SK-N-MC (cell line): ENCODE measurements at regions not wholly inside any gene's neighbourhood (a gene's known extent, or its start where the extent isn't known, plus 50 kb on each side); places are given as distances from the start of the nearest gene placed in this dataset.
"Not testable (repeated sequence)": the region's sequence is repeated elsewhere in the genome, so short reads cannot be mapped to it uniquely, and the experiment has no call there.

ENCODE experiments used
- DNase-seq: peaks from one replicate; pipeline ENCODE4 v3.0.0-alpha.2; 2011; ENCODE audit warnings: low read depth, low spot score
- H3K27ac ChIP-seq: fragments of 200-600 bp; sonication (generic); 2 replicates; pipeline ENCODE4 v1.5.1; 2016; ENCODE audit warnings: mixed run types
- H3K36me3 ChIP-seq: fragments of 200-600 bp; sonication (generic); 2 replicates; pipeline ENCODE4 v1.6.1; 2017; ENCODE audit warnings: antibody characterized with exemption, low read length, mixed read lengths; ENCODE audit not compliant: insufficient read depth
- H3K4me3 ChIP-seq: fragments of 200-600 bp; sonication (generic); 2 replicates; pipeline ENCODE4 v1.5.1; 2016
- H3K9ac ChIP-seq: fragments of 200-600 bp; sonication (generic); 2 replicates; pipeline ENCODE4 v1.8.0; 2017; ENCODE audit warnings: mixed run types, mixed read lengths; ENCODE audit not compliant: insufficient read length
- H3K9me3 ChIP-seq: fragments of 200-600 bp; sonication (generic); 2 replicates; pipeline ENCODE4 v1.6.1; 2017; ENCODE audit warnings: low read depth, mild to moderate bottlenecking, antibody characterized with exemption, low read length, moderate library complexity, mixed read lengths
- EZH2 ChIP-seq: fragments of 200-600 bp; sonication (generic); IDR thresholded peaks from one replicate; pipeline ENCODE4 v1.6.1; 2017; ENCODE audit warnings: antibody characterized with exemption
- FOXP2 ChIP-seq: optimal IDR thresholded peaks from 2 replicates; pipeline ENCODE3; 2011; ENCODE audit warnings: mild to moderate bottlenecking, moderate library complexity; ENCODE audit not compliant: insufficient read depth; ENCODE audit errors: extremely low read length, control extremely low read depth
- POLR2AphosphoS5 ChIP-seq: IDR thresholded peaks from 2 replicates; pipeline ENCODE4 v1.6.1; 2012; ENCODE audit warnings: mild to moderate bottlenecking, low read depth, low read length, borderline replicate concordance

DNA sequence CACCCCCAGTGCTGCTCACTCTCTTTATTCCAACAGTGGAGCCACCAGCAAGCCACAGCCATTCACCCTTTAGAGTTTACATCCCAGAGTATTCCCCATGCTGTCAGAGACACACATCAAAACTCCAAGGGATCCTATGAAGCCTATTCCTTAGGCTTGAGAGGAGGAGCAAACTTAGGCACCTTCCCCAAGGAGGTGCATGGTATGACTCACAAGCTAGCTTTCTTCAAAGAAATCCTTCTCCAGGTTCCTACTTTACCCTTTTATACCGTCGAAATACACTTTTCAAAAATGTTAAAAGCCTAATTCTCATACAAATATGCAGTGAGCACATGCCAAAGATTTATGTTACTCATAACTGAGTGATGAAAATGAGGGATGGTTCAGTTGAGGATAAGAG lies 175.4 kb downstream of the ETNK1 start:
- no peak overlapping the region for H3K4me3 ChIP-seq

DNA sequence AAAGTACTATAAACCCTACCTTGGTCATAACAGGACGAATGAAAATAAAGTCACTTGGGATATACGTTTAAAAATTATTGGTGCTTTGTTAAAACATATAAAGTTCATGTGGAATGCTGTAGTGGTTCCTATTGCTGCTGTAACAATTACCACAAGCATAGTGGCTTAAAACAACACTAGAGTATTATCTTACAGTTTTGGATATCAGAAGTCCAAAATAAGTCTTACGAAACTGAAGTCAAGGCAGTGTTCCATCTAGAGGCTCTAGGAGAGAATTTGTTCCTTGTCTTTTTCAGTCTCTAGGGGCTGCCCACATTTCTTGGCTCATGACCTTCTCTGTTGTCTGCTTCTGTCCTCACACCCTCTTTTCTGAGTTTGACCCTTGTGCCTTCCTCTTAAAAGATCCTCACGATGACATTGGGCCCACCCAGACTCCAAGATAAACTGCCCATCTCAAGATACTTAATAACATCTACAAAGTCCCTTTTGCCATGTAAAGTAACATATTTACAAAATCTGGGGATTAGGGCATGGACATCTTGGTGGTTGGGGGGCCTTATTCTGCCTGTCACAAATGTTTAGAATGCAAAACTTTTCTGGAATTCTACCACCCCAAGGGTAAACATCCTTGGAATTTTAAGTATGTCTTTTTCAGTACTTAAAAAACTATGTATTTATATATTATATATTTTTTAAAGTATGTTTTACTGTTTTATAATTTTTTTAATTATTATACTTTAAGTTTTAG lies 178.1 kb downstream of the ETNK1 start:
- Histone ChIP-seq H3K4me3 (no peak overlapping the region), H3K9me3 (no peaks in the 10 kb centered on the region), H3K27ac (no peak overlapping the region), H3K36me3 (no peaks in the 10 kb centered on the region), H3K9ac (no peak overlapping the region)
- TF ChIP-seq FOXP2 (no peak), POLR2AphosphoS5 (no peak), EZH2 (no peak)
- DNase-seq, result no peak

More for the DNA sequence above, 175.4 kb downstream of the ETNK1 start:
- no peaks in the 10 kb centered on the region for H3K9me3 ChIP-seq
- TF ChIP-seq POLR2AphosphoS5 (no peak), EZH2 (no peak), FOXP2 (no peak)
- no peaks in the 10 kb centered on the region for H3K36me3 ChIP-seq
- no peak overlapping the region for H3K9ac ChIP-seq
- no peak overlapping the region for H3K27ac ChIP-seq
- DNase-seq, result no peak

DNA sequence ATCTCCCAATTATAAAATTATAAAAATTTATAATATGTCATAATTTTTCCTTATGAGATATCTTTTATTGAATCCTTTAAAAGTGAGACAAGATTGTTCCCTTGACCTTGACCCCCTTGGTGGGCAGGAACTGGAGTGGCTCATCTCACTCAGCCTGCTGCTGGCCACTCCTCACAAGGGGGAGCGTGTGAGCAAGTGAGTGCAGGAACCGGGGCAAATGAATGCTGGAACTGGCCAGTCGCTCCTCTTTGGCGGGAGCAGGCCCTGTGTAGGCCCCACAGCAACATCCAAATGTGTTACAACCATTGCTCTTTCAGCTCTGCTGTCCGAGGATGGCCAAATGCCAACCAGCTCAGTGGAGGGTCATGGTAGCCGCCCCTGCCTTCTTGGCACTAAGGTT lies 178.8 kb downstream of the ETNK1 start:
- H3K4me3 ChIP-seq, result no peak overlapping the region
- no peaks in the 10 kb centered on the region for H3K9me3 ChIP-seq
- no peak overlapping the region for H3K9ac ChIP-seq
- TF ChIP-seq FOXP2, result no peak
- no peak for TF ChIP-seq POLR2AphosphoS5
- H3K27ac ChIP-seq, result no peak overlapping the region
- no peak for DNase-seq
- no peaks in the 10 kb centered on the region for H3K36me3 ChIP-seq

DNA sequence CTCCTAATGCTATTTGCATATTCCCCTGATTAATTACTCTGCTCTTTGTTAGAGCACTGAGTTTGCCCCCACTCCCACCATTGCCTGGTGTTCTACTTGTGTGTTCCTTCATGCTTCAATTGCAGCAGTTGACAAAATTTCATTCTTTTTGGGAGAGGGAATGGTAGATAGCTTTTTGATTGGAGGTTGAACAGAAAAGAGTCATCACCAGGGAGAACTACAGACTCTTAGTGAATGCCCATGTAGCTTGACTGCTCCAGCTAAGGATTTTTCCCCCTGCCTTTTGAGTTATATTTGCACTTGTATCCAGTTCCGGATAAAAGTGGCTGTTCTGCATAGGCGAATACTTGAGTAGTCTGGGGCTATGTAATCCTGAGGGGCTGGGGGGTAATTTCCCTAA lies 183.9 kb downstream of the ETNK1 start:
- Histone ChIP-seq H3K27ac (no peak overlapping the region), H3K9me3 (no peaks in the 10 kb centered on the region), H3K9ac (no peak overlapping the region), H3K36me3 (no peaks in the 10 kb centered on the region), H3K4me3 (no peak overlapping the region)
- TF ChIP-seq EZH2 (no peak), FOXP2 (no peak), POLR2AphosphoS5 (no peak)
- DNase-seq, result no peak

DNA sequence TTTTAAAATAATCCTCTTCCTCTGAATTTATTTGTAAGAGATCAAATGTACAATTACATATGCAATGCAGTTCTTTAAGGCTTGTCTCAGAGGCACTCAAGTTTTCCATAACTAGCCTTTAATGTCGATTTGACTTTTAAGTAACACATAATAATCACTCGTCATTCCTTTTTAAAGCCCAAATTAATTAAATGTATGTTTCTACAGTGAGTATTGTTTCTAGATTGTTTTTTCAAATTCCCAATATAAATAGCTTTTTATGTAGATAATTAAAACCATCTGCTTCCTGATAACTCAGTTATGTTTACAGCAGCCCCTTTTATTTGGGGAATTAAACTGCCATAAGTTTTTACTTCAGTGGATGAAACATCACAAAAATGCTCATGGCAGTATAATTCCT lies 185.1 kb downstream of the ETNK1 start:
- no peak for TF ChIP-seq POLR2AphosphoS5
- no peak for TF ChIP-seq EZH2
- TF ChIP-seq FOXP2, result no peak
- no peaks in the 10 kb centered on the region for H3K36me3 ChIP-seq
- no peak overlapping the region for H3K4me3 ChIP-seq
- H3K27ac ChIP-seq, result no peak overlapping the region
- DNase-seq, result no peak
- H3K9me3 ChIP-seq, result no peaks in the 10 kb centered on the region
- H3K9ac ChIP-seq, result no peak overlapping the region

DNA sequence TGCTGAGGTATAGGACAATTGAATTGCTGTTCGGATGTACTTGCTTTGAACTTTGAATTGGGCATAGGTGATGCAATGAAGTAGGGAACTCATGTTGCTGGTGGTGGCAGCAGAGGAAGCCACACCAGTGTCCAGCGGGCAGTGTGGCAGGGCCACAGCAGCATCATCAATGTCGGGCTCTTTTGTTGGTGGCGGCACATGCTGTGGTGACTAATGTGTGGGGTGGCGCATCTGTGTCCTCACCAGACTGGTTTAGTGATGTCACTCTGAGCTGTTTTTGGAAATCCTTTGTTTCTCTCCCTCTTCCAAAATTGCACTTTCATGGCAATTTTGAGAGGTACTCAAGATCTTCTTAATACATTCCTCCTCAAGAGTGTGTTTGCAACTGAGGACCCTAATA lies 187.6 kb downstream of the ETNK1 start:
- Histone ChIP-seq H3K9ac (no peak overlapping the region), H3K4me3 (no peak overlapping the region), H3K9me3 (no peaks in the 10 kb centered on the region), H3K27ac (no peak overlapping the region), H3K36me3 (no peaks in the 10 kb centered on the region)
- TF ChIP-seq EZH2, result no peak
- TF ChIP-seq FOXP2, result no peak
- TF ChIP-seq POLR2AphosphoS5, result no peak
- DNase-seq, result no peak

DNA sequence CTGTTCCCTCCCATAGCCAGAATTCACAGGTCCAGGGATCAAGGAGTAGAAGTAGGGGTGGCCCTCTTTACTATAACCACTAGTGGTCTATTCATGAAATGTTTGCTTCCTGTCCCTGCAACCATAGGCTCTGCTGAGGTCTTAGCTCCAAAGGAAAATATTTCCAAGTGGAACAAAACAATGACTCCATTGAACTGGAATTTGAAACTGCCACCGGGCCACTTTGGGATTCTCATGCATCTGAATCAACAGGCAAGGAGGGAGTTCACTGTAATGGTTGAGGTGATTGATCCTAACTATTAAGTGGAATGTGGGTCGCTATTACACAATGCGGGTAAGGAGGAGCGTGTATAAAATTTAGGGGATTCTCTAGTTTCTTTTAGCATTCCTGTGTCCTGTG lies 197.0 kb downstream of the ETNK1 start:
- H3K36me3 ChIP-seq, result no peaks in the 10 kb centered on the region
- no peak overlapping the region for H3K9ac ChIP-seq
- H3K9me3 ChIP-seq, result no peaks in the 10 kb centered on the region
- TF ChIP-seq POLR2AphosphoS5, result no peak
- TF ChIP-seq FOXP2, result no peak
- TF ChIP-seq EZH2, result no peak
- no peak for DNase-seq
- H3K4me3 ChIP-seq, result no peak overlapping the region
- no peak overlapping the region for H3K27ac ChIP-seq

DNA sequence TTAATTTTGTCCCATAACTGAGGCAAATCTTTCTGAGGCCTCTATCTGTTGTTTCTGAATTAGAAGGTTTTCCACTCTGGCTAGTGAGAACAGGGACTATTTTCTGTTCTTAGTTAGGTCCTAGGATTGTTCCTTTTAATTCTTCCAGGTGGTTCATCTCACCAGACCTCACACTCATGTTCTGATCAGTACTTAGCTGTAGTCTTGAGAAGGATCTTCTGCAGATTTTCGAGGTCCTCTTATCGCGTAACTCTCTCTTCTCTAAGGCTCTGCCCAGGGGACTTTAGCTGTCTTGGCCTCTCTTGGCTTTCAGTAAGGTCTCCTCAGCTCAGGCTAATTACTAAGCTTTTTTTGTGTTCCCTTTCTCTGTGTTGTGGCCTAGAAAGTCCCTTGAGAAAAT lies 201.1 kb downstream of the ETNK1 start:
- no peak overlapping the region for H3K9ac ChIP-seq
- H3K36me3 ChIP-seq, result no peaks in the 10 kb centered on the region

DNA sequence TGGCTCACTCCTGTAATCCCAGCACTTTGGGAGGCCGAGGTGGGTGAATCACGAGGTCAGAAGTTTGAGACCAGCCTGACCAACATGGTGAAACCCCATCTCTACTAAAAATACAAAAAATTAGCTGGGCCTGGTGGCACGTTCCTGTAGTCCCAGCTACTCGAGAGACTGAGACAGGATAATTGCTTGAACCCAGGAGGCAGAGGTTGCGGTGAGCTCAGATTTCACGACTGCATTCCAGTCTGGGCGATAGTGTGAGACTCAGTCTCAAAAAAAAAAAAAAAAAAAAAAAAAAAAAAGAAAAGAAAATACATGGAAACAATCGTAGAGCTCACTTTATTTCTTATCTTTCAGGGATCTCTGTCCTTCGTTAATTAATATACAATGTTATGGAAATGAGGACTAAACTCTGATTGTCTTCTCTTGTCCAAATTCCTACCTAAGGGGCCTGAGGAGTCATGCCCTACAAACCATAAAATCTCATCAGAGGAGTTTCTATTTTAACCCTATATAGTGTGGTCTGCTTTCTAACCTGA lies 201.5 kb downstream of the ETNK1 start:
- H3K9me3 ChIP-seq, H3K27ac ChIP-seq, DNase-seq, H3K9ac ChIP-seq, H3K36me3 ChIP-seq, H3K4me3 ChIP-seq: not testable (repeated sequence)

More for the DNA sequence above, 201.1 kb downstream of the ETNK1 start:
- no peaks in the 10 kb centered on the region for H3K9me3 ChIP-seq
- DNase-seq, result no peak
- TF ChIP-seq POLR2AphosphoS5 (no peak), EZH2 (no peak), FOXP2 (no peak)
- no peak overlapping the region for H3K4me3 ChIP-seq
- H3K27ac ChIP-seq, result no peak overlapping the region
